ENCODE measurements at regions not wholly inside any gene's neighbourhood (a gene's known extent, or its start where the extent isn't known, plus 50 kb on each side); places are given as distances from the start of the nearest gene placed in this dataset.

DNA sequence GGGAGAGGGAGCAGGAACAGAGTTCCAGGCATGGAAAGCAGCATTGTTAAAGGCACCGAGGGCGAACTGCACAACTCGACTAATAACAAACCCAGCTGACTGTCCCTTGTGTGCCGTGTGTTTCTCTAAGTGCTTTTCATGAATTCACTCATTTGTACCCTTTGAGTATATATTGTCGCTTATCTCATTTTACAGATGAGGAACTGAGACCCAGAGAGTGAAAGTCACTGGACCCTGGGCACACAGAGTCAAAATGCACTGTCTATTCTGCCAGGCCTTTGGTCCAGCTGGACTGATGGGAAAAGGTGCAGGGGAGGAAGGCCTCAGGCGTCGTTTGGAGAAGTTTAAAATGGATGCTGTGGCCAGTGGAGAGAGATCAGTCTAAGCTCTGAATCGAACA is 100.7 kb upstream of the GRIK3 start:
- no peak overlapping the region for H3K4me3 ChIP-seq (replicated peaks in 1 of 3; ENCODE audit: insufficient read depth in 1 of 3, low read depth in 1 of 3, low read length in 3 of 3)
- no peak for TF ChIP-seq EZH2 (IDR thresholded peaks at IDR 0.05; ENCODE audit: borderline replicate concordance, low read depth, low read length, severe bottlenecking)
- no peak for TF ChIP-seq JUN (IDR thresholded peaks at IDR 0.05; ENCODE audit: borderline replicate concordance, insufficient read depth, insufficient read length, low read depth)

GRCh38 chr1:37137014-37137413 is 102.7 kb upstream of the GRIK3 start:
- dilution Hi-C loops (cut with MboI; ENCODE audit: extremely low pct_ligation_motif_present, low sequenced_read_pairs): no loop called here
- Histone ChIP-seq H3K79me2 (ENCODE audit: control insufficient read depth, insufficient read depth, low read length) (no peaks in the 10 kb centered on the region), H3K4me2 (ENCODE audit: insufficient read depth, low read length) (no peak overlapping the region), H3K4me1 (ENCODE audit: control insufficient read depth, extremely low read depth, insufficient read depth, low read length) (no peaks in the 10 kb centered on the region), H3K9me1 (replicated peaks; ENCODE audit: control insufficient read depth, extremely low read depth, insufficient read depth, low read length) (no peaks in the 10 kb centered on the region), H3K9ac (replicated peaks; ENCODE audit: extremely low read depth, insufficient read depth, low read length) (no peak overlapping the region), H3K36me3 (ENCODE audit: control insufficient read depth in 2 of 2, extremely low read depth in 1 of 2, insufficient read depth in 2 of 2, low read length in 2 of 2) (no peaks in the 10 kb centered on the region), H3K27me3 (ENCODE audit: control insufficient read depth in 2 of 2, insufficient read depth in 2 of 2, low read length in 2 of 2) (no peaks in the 10 kb centered on the region), H3K4me3 (replicated peaks in 1 of 3; ENCODE audit: insufficient read depth in 1 of 3, low read depth in 1 of 3, low read length in 3 of 3) (no peak overlapping the region), H3K27ac (ENCODE audit: insufficient read depth, low read depth, low read length) (no peak overlapping the region), H2AFZ (ENCODE audit: low read depth, low read length) (no peak overlapping the region), H3K9me3 (replicated peaks; ENCODE audit: control insufficient read depth, insufficient read depth, low read length) (no peaks in the 10 kb centered on the region), H4K20me1 (replicated peaks; ENCODE audit: control insufficient read depth, extremely low read depth, insufficient read depth, low read length) (no peaks in the 10 kb centered on the region)
- TF ChIP-seq GATA2 (IDR thresholded peaks at IDR 0.05; ENCODE audit: insufficient read depth, insufficient read length, low read depth, low read length): no peak
- TF ChIP-seq, protein P1, sequence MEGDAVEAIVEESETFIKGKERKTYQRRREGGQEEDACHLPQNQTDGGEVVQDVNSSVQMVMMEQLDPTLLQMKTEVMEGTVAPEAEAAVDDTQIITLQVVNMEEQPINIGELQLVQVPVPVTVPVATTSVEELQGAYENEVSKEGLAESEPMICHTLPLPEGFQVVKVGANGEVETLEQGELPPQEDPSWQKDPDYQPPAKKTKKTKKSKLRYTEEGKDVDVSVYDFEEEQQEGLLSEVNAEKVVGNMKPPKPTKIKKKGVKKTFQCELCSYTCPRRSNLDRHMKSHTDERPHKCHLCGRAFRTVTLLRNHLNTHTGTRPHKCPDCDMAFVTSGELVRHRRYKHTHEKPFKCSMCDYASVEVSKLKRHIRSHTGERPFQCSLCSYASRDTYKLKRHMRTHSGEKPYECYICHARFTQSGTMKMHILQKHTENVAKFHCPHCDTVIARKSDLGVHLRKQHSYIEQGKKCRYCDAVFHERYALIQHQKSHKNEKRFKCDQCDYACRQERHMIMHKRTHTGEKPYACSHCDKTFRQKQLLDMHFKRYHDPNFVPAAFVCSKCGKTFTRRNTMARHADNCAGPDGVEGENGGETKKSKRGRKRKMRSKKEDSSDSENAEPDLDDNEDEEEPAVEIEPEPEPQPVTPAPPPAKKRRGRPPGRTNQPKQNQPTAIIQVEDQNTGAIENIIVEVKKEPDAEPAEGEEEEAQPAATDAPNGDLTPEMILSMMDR (IDR thresholded peaks at IDR 0.05; ENCODE audit: extremely low read depth in 1 of 2, insufficient read depth in 1 of 2, low read depth in 1 of 2, low read length in 2 of 2): no peak
- DNase-seq (ENCODE audit: low read depth, low spot score) (no peak), FAIRE-seq (no peak)
- ChIA-PET POLR2A (no interaction called here), CTCF (no interaction called here)
- BruUV-seq (replicated peaks): no TSS peak
- intact Hi-C loops (cut with micrococcal nuclease): no loop called here

More for the DNA sequence above, 100.7 kb upstream of the GRIK3 start:
- Histone ChIP-seq H4K20me1 (replicated peaks; ENCODE audit: control insufficient read depth, extremely low read depth, insufficient read depth, low read length) (no peaks in the 10 kb centered on the region), H3K27me3 (ENCODE audit: control insufficient read depth in 2 of 2, insufficient read depth in 2 of 2, low read length in 2 of 2) (no peaks in the 10 kb centered on the region), H2AFZ (ENCODE audit: low read depth, low read length) (no peak overlapping the region), H3K4me1 (ENCODE audit: control insufficient read depth, extremely low read depth, insufficient read depth, low read length) (no peaks in the 10 kb centered on the region), H3K4me2 (ENCODE audit: insufficient read depth, low read length) (no peak overlapping the region), H3K9me1 (replicated peaks; ENCODE audit: control insufficient read depth, extremely low read depth, insufficient read depth, low read length) (no peaks in the 10 kb centered on the region), H3K79me2 (ENCODE audit: control insufficient read depth, insufficient read depth, low read length) (no peaks in the 10 kb centered on the region), H3K9ac (replicated peaks; ENCODE audit: extremely low read depth, insufficient read depth, low read length) (no peak overlapping the region), H3K27ac (ENCODE audit: insufficient read depth, low read depth, low read length) (no peak overlapping the region), H3K36me3 (ENCODE audit: control insufficient read depth in 2 of 2, extremely low read depth in 1 of 2, insufficient read depth in 2 of 2, low read length in 2 of 2) (no peaks in the 10 kb centered on the region), H3K9me3 (replicated peaks; ENCODE audit: control insufficient read depth, insufficient read depth, low read length) (no peaks in the 10 kb centered on the region)
- CTCF ChIA-PET: interaction anchor here (0.8 to 1.2 kb wide), 2 partner anchors 22 to 456 kb away, joined by 3 read pairs; no protein-coding TSS in a partner anchor
- dilution Hi-C loops (cut with MboI; ENCODE audit: extremely low pct_ligation_motif_present, low sequenced_read_pairs) (no loop called here), intact Hi-C loops (cut with micrococcal nuclease) (no loop called here)
- POLR2A ChIA-PET: no interaction called here
- DNase-seq (ENCODE audit: low read depth, low spot score) (no peak), FAIRE-seq (no peak)
- BruUV-seq (replicated peaks): no TSS peak

Measured in endothelial cell of umbilical vein (primary cell).